ENCODE measurements at regions not wholly inside any gene's neighbourhood (a gene's known extent, or its start where the extent isn't known, plus 50 kb on each side); places are given as distances from the start of the nearest gene placed in this dataset.

GRCh38 chr10:64067009-64067606, 545.9 kb downstream of the REEP3 start:
- Histone ChIP-seq H2AFZ (no peak overlapping the region), H3K4me1 (ENCODE audit: insufficient read depth) (no peaks in the 10 kb centered on the region), H3K27me3 (no peaks in the 10 kb centered on the region), H3K4me2 (no peak overlapping the region), H3K4me3 (no peak overlapping the region), H3K9me2 (replicated peaks; ENCODE audit: insufficient read depth) (no peaks in the 10 kb centered on the region), H3K9me3 (ENCODE audit: low read depth) (no peaks in the 10 kb centered on the region), H4K20me1 (ENCODE audit: insufficient read depth, poor library complexity, severe bottlenecking) (no peaks in the 10 kb centered on the region), H3K27ac (no peak overlapping the region), H3K79me2 (no peaks in the 10 kb centered on the region), H3K36me3 (replicated peaks; ENCODE audit: insufficient read depth, low read depth) (no peaks in the 10 kb centered on the region)
- 48% methylated on average over 4 of the region's 4 CpGs for WGBS (ENCODE audit: low lambda C conversion rate, missing lambda C conversion rate)
- DNase-seq (ENCODE audit: low spot score): no peak
- no peak for TF ChIP-seq EZH2 (IDR thresholded peaks at IDR 0.05; ENCODE audit: borderline replicate concordance)
- no peak for TF ChIP-seq CTCF (IDR thresholded peaks at IDR 0.05; ENCODE audit: poor library complexity)
- TF ChIP-seq EZH2phosphoT487 (IDR thresholded peaks at IDR 0.05; ENCODE audit: low read depth, severe bottlenecking, unreplicated experiment): no peak

GRCh38 chr10:64067859-64068258, 546.7 kb downstream of the REEP3 start:
- Histone ChIP-seq H3K27me3 (no peaks in the 10 kb centered on the region), H3K4me1 (ENCODE audit: insufficient read depth) (no peaks in the 10 kb centered on the region), H3K79me2 (no peaks in the 10 kb centered on the region), H3K36me3 (replicated peaks; ENCODE audit: insufficient read depth, low read depth) (no peaks in the 10 kb centered on the region), H3K9me3 (ENCODE audit: low read depth) (no peaks in the 10 kb centered on the region), H3K27ac (no peak overlapping the region), H3K4me3 (no peak overlapping the region), H3K4me2 (no peak overlapping the region), H4K20me1 (ENCODE audit: insufficient read depth, poor library complexity, severe bottlenecking) (no peaks in the 10 kb centered on the region), H2AFZ (no peak overlapping the region), H3K9me2 (replicated peaks; ENCODE audit: insufficient read depth) (no peaks in the 10 kb centered on the region)
- DNase-seq (ENCODE audit: low spot score): no peak
- WGBS (ENCODE audit: low lambda C conversion rate, missing lambda C conversion rate): 91% methylated on average over 2 of the region's 2 CpGs
- TF ChIP-seq CTCF (IDR thresholded peaks at IDR 0.05; ENCODE audit: poor library complexity) (no peak), EZH2phosphoT487 (IDR thresholded peaks at IDR 0.05; ENCODE audit: low read depth, severe bottlenecking, unreplicated experiment) (no peak), EZH2 (IDR thresholded peaks at IDR 0.05; ENCODE audit: borderline replicate concordance) (no peak)

GRCh38 chr10:64070241-64070640, 549.0 kb downstream of the REEP3 start:
- 67% methylated on average over 1 of the region's 1 CpG for WGBS (ENCODE audit: low lambda C conversion rate, missing lambda C conversion rate)

More at GRCh38 chr10:64070241-64070640, 549.0 kb downstream of the REEP3 start:
- H3K4me2 ChIP-seq: no peak overlapping the region
- H3K36me3 ChIP-seq (replicated peaks; ENCODE audit: insufficient read depth, low read depth): no peaks in the 10 kb centered on the region
- H3K27me3 ChIP-seq: no peaks in the 10 kb centered on the region
- no peaks in the 10 kb centered on the region for H4K20me1 ChIP-seq (ENCODE audit: insufficient read depth, poor library complexity, severe bottlenecking)
- no peaks in the 10 kb centered on the region for H3K4me1 ChIP-seq (ENCODE audit: insufficient read depth)
- H3K9me2 ChIP-seq (replicated peaks; ENCODE audit: insufficient read depth): no peaks in the 10 kb centered on the region
- H3K4me3 ChIP-seq: no peak overlapping the region
- TF ChIP-seq EZH2 (IDR thresholded peaks at IDR 0.05; ENCODE audit: borderline replicate concordance): no peak
- TF ChIP-seq CTCF (IDR thresholded peaks at IDR 0.05; ENCODE audit: poor library complexity): no peak
- no peak for TF ChIP-seq EZH2phosphoT487 (IDR thresholded peaks at IDR 0.05; ENCODE audit: low read depth, severe bottlenecking, unreplicated experiment)
- no peak for DNase-seq (ENCODE audit: low spot score)
- H2AFZ ChIP-seq: no peak overlapping the region
- no peak overlapping the region for H3K27ac ChIP-seq
- no peaks in the 10 kb centered on the region for H3K79me2 ChIP-seq
- H3K9me3 ChIP-seq (ENCODE audit: low read depth): no peaks in the 10 kb centered on the region

Data from hepatocyte (in vitro differentiated cells).